Caco-2 (cell line): ENCODE measurements at regions not wholly inside any gene's neighbourhood (a gene's known extent, or its start where the extent isn't known, plus 50 kb on each side); places are given as distances from the start of the nearest gene placed in this dataset.

ENCODE experiments used
- BruUV-seq: library from RNA; stranded (reverse); fragments of 400-500 nt; replicated peaks from 2 replicates; lab custom pipeline; 2021; lab: Mats Ljungman, UMichigan
- CTCF ChIA-PET: fragments of 300-600 bp; sonication (Branson Sonifier 250); formaldehyde crosslinking; loops from one replicate; lab custom pipeline; 2022; ENCODE audit warnings: antibody characterized with exemption; lab: Charles Lee
- POLR2A ChIA-PET: fragments of 300-600 bp; sonication (Branson Sonifier 250); formaldehyde crosslinking; loops from one replicate; lab custom pipeline; 2022; ENCODE audit warnings: antibody characterized with exemption; lab: Charles Lee
- DNase-seq, 2 experiments: peaks; one replicate each; pipeline versions ENCODE4 v3.0.0 to v3.0.0-alpha.2; 2020 to 2022
- H3K27me3 ChIP-seq: replicated peaks from 2 replicates; pipeline ENCODE4 v1.6.0; 2011; ENCODE audit warnings: low read length; ENCODE audit not compliant: control insufficient read depth, insufficient read depth
- H3K36me3 ChIP-seq: 2 replicates; pipeline ENCODE4 v1.5.1; 2011; ENCODE audit warnings: low read length; ENCODE audit not compliant: control insufficient read depth, insufficient read depth
- H3K4me1 ChIP-seq: fragments of 250-450 bp; sonication (Bioruptor Pico); 2 replicates; pipeline ENCODE4 v1.5.1; 2020; ENCODE audit warnings: mild to moderate bottlenecking
- H3K4me3 ChIP-seq: 2 replicates; pipeline ENCODE4 v1.5.1; 2011; ENCODE audit warnings: low read depth, mild to moderate bottlenecking, control low read depth, low read length
- H3K9me3 ChIP-seq: fragments of 250-450 bp; sonication (Bioruptor Pico); 2 replicates; pipeline ENCODE4 v1.5.1; 2020; ENCODE audit warnings: mild to moderate bottlenecking, moderate library complexity
- H3K27ac Mint-ChIP-seq: one replicate; pipeline ENCODE4 v1.8.0; 2022; ENCODE audit warnings: mixed read lengths; ENCODE audit not compliant: unreplicated experiment
- H3K27me3 Mint-ChIP-seq: one replicate; pipeline ENCODE4 v1.8.0; 2022; ENCODE audit warnings: mixed read lengths; ENCODE audit not compliant: insufficient read depth, unreplicated experiment
- H3K36me3 Mint-ChIP-seq: one replicate; pipeline ENCODE4 v1.8.0; 2022; ENCODE audit warnings: mild to moderate bottlenecking, mixed read lengths; ENCODE audit not compliant: insufficient read depth, unreplicated experiment
- H3K4me1 Mint-ChIP-seq: one replicate; pipeline ENCODE4 v1.8.0; 2022; ENCODE audit warnings: low read depth, mixed read lengths; ENCODE audit not compliant: unreplicated experiment
- H3K4me3 Mint-ChIP-seq: one replicate; pipeline ENCODE4 v1.8.0; 2022; ENCODE audit warnings: mild to moderate bottlenecking, moderate library complexity, mixed read lengths; ENCODE audit not compliant: unreplicated experiment
- H3K9me3 Mint-ChIP-seq: one replicate; pipeline ENCODE4 v1.8.0; 2022; ENCODE audit warnings: mixed read lengths; ENCODE audit not compliant: unreplicated experiment
- intact Hi-C: fragments of 100-400 bp; cut with micrococcal nuclease; formaldehyde crosslinking; loops from one replicate; pipeline ENCODE4 v1.10.0; 2022; ENCODE audit not compliant: unreplicated experiment
- TF ChIP-seq, protein P1 (sequence below), 2 experiments: fragments of 200-600 bp in 1 of 2; IDR thresholded peaks; 1 replicate in 1 of 2; 2 replicates in 1 of 2; pipeline versions ENCODE4 v1.5.1 to v1.8.0; 2011 to 2022; ENCODE audit warnings: antibody characterized with exemption in 1 of 2, control low read depth in 1 of 2, inconsistent platforms in 1 of 2, low read depth in 1 of 2, low read length in 1 of 2, mild to moderate bottlenecking in 1 of 2, moderate library complexity in 1 of 2; ENCODE audit not compliant: insufficient read depth in 1 of 2, severe bottlenecking in 1 of 2, unreplicated experiment in 1 of 2

DNA sequence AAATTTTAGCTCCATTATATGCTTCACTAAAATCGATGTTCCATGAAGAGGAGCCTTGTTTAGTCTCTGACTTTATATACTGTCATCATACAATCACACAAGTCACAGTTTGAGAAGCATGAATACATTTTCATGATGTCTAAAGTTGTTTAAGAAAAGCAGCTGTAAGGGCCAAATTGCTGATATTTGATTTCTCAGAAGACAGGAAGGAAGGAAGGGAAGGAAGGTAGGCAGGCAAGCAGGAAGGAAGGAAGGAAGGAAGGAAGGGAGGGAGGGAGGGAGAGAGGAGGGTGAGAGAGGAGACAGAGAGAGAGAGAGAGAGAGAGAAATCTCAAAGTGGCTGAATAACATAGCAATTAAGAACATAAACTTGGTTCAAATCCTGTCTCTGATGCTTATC is 153.7 kb downstream of the RTL9 start:
- no peak for DNase-seq
- no peaks in the 10 kb centered on the region for H3K27me3 Mint-ChIP-seq
- no peaks in the 10 kb centered on the region for H3K4me1 Mint-ChIP-seq
- peaks cover 8% of the 10 kb centered on the region for H3K4me1 ChIP-seq
- POLR2A ChIA-PET: no interaction called here
- no peaks in the 10 kb centered on the region for H3K27me3 ChIP-seq
- no peak overlapping the region for H3K27ac Mint-ChIP-seq
- no peaks in the 10 kb centered on the region for H3K36me3 Mint-ChIP-seq
- CTCF ChIA-PET: no interaction called here
- no TSS peak for BruUV-seq
- no peaks in the 10 kb centered on the region for H3K9me3 ChIP-seq
- intact Hi-C loops: no loop called here
- no peaks in the 10 kb centered on the region for H3K36me3 ChIP-seq
- TF ChIP-seq, protein P1, sequence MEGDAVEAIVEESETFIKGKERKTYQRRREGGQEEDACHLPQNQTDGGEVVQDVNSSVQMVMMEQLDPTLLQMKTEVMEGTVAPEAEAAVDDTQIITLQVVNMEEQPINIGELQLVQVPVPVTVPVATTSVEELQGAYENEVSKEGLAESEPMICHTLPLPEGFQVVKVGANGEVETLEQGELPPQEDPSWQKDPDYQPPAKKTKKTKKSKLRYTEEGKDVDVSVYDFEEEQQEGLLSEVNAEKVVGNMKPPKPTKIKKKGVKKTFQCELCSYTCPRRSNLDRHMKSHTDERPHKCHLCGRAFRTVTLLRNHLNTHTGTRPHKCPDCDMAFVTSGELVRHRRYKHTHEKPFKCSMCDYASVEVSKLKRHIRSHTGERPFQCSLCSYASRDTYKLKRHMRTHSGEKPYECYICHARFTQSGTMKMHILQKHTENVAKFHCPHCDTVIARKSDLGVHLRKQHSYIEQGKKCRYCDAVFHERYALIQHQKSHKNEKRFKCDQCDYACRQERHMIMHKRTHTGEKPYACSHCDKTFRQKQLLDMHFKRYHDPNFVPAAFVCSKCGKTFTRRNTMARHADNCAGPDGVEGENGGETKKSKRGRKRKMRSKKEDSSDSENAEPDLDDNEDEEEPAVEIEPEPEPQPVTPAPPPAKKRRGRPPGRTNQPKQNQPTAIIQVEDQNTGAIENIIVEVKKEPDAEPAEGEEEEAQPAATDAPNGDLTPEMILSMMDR (IDR thresholded peaks at IDR 0.05; ENCODE audit: insufficient read depth in 1 of 2, low read depth in 1 of 2, low read length in 1 of 2, severe bottlenecking in 1 of 2, unreplicated experiment in 1 of 2): no peak
- no peak overlapping the region for H3K4me3 ChIP-seq
- no peak overlapping the region for H3K4me3 Mint-ChIP-seq
- no peaks in the 10 kb centered on the region for H3K9me3 Mint-ChIP-seq

DNA sequence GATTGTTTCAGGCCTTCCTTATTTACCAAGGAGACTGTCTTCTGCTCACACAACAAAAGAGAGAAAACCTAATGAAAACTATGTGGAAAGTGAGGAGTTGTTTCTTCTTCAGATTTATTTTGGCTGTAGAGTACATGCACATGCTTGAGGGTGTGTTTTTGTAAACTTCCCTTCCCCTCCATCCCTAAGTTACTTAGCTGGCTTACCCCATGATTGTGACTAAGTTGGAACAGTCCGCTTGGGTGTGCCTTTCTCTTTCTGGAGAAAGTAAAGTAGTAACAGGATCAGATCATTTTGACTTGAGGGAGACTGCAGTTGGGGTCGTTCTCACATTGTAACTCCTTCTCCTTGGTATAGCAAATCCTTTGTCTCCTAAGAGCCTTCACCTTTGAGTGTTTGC is 155.9 kb downstream of the RTL9 start:
- Histone ChIP-seq H3K36me3 (no peaks in the 10 kb centered on the region), H3K4me1 (peaks cover 8% of the 10 kb centered on the region), H3K4me3 (no peak overlapping the region), H3K9me3 (no peaks in the 10 kb centered on the region), H3K27me3 (no peaks in the 10 kb centered on the region)
- DNase-seq: no peak
- Mint-ChIP-seq H3K4me1 (no peaks in the 10 kb centered on the region), H3K9me3 (no peaks in the 10 kb centered on the region), H3K27ac (no peak overlapping the region), H3K27me3 (no peaks in the 10 kb centered on the region), H3K36me3 (no peaks in the 10 kb centered on the region), H3K4me3 (no peak overlapping the region)
- CTCF ChIA-PET: no interaction called here
- BruUV-seq: no TSS peak
- intact Hi-C loops: no loop called here
- TF ChIP-seq, protein P1 (IDR thresholded peaks at IDR 0.05; ENCODE audit: insufficient read depth in 1 of 2, low read depth in 1 of 2, low read length in 1 of 2, severe bottlenecking in 1 of 2, unreplicated experiment in 1 of 2): no peak
- POLR2A ChIA-PET: no interaction called here

DNA sequence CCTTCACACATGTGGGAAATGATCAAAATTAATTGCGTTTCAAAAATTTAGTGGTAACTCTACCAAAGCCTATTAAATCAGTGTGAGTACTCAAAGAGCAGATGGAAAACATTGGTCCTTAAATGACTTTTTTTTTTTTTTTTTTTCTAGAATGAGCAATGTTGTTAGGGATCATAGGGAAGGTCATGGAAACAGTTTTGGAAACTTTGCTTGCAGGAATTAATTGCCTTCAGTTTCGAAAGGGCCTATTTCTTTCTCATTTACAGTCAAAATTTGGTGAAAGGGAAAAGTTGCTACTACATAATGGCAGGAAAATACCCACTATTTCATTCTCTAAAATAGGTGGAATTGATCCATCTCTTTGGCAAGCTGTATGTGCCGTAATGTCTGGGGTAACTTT is 160.9 kb downstream of the RTL9 start:
- no peak overlapping the region for H3K27ac Mint-ChIP-seq
- H3K4me1 Mint-ChIP-seq: no peaks in the 10 kb centered on the region
- no peak for DNase-seq
- no peaks in the 10 kb centered on the region for H3K27me3 ChIP-seq
- BruUV-seq: no TSS peak
- intact Hi-C loops: no loop called here
- ChIA-PET POLR2A (no interaction called here), CTCF (no interaction called here)
- no peaks in the 10 kb centered on the region for H3K27me3 Mint-ChIP-seq
- H3K4me3 Mint-ChIP-seq: no peak overlapping the region
- TF ChIP-seq, protein P1 (IDR thresholded peaks at IDR 0.05; ENCODE audit: insufficient read depth in 1 of 2, low read depth in 1 of 2, low read length in 1 of 2, severe bottlenecking in 1 of 2, unreplicated experiment in 1 of 2): no peak
- H3K4me1 ChIP-seq: no peaks in the 10 kb centered on the region
- no peaks in the 10 kb centered on the region for H3K9me3 Mint-ChIP-seq
- H3K36me3 Mint-ChIP-seq: no peaks in the 10 kb centered on the region
- no peaks in the 10 kb centered on the region for H3K36me3 ChIP-seq
- H3K4me3 ChIP-seq: no peak overlapping the region
- no peaks in the 10 kb centered on the region for H3K9me3 ChIP-seq
